ENCODE measurements at regions not wholly inside any gene's neighbourhood (a gene's known extent, or its start where the extent isn't known, plus 50 kb on each side); places are given as distances from the start of the nearest gene placed in this dataset.

GRCh38 chr14:65906344-65906743, 493.8 kb downstream of the FUT8 start:
- Histone ChIP-seq H3K27ac (no peak overlapping the region), H3K4me1 (no peaks in the 10 kb centered on the region), H3K27me3 (no peaks in the 10 kb centered on the region), H3K36me3 (no peaks in the 10 kb centered on the region), H3K9me3 (no peaks in the 10 kb centered on the region), H3K4me3 (no peak overlapping the region)
- DNase-seq (ENCODE audit: low spot score in 2 of 2) = no peak
- intact Hi-C loops (cut with DNase I) = no loop called here
- TF ChIP-seq CTCF (IDR thresholded peaks at IDR 0.05) = no peak

- TF ChIP-seq CTCF (IDR thresholded peaks at IDR 0.05) = no peak
- Histone ChIP-seq H3K9me3 (no peaks in the 10 kb centered on the region), H3K4me1 (no peaks in the 10 kb centered on the region), H3K27me3 (no peaks in the 10 kb centered on the region), H3K27ac (no peak overlapping the region), H3K36me3 (no peaks in the 10 kb centered on the region), H3K4me3 (no peak overlapping the region)
- intact Hi-C loops (cut with DNase I) = no loop called here
- DNase-seq (ENCODE audit: low spot score in 2 of 2) = no peak
Measured at GRCh38 chr14:65906948-65907347, 494.4 kb downstream of the FUT8 start.

- no peak for TF ChIP-seq CTCF (IDR thresholded peaks at IDR 0.05)
- intact Hi-C loops (cut with DNase I) = no loop called here
- H3K27ac ChIP-seq = no peak overlapping the region
Measured at GRCh38 chr14:65910108-65910786, 497.7 kb downstream of the FUT8 start.

DNA sequence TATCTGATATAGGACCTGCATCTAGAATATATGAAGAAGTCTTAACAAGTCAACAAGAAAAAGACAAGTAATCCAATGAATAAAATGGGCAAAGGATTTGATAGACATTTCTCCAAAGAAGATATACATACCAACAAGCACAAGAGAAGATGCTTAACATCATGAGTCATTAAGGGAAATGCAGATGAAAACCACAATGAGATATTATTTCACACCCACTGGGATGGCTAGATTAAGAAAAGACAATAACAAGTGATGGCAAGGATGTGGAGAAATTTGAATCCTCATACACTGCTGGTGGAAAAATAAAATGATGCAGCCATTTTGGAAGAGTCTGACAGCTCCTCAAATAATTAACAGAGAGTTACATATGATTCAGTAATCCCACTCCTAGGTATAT, 502.6 kb downstream of the FUT8 start:
- H3K4me3 ChIP-seq = no peak overlapping the region
- no peak overlapping the region for H3K27ac ChIP-seq
- no peak for DNase-seq (ENCODE audit: low spot score in 2 of 2)
- no peaks in the 10 kb centered on the region for H3K4me1 ChIP-seq
- no peaks in the 10 kb centered on the region for H3K36me3 ChIP-seq
- no peaks in the 10 kb centered on the region for H3K27me3 ChIP-seq
- intact Hi-C loops (cut with DNase I) = no loop called here
- H3K9me3 ChIP-seq = no peaks in the 10 kb centered on the region
- no peak for TF ChIP-seq CTCF (IDR thresholded peaks at IDR 0.05)

More at GRCh38 chr14:65910108-65910786, 497.7 kb downstream of the FUT8 start:
- Histone ChIP-seq H3K27me3 (no peaks in the 10 kb centered on the region), H3K4me1 (no peaks in the 10 kb centered on the region), H3K4me3 (no peak overlapping the region), H3K9me3 (no peaks in the 10 kb centered on the region), H3K36me3 (no peaks in the 10 kb centered on the region)
- no peak for DNase-seq (ENCODE audit: low spot score in 2 of 2)

GRCh38 chr14:65916055-65916454, 503.5 kb downstream of the FUT8 start:
- Histone ChIP-seq H3K9me3 (no peaks in the 10 kb centered on the region), H3K36me3 (no peaks in the 10 kb centered on the region), H3K27ac (no peak overlapping the region), H3K27me3 (no peaks in the 10 kb centered on the region), H3K4me3 (no peak overlapping the region), H3K4me1 (no peaks in the 10 kb centered on the region)
- no peak for TF ChIP-seq CTCF (IDR thresholded peaks at IDR 0.05)
- no peak for DNase-seq (ENCODE audit: low spot score in 2 of 2)
- intact Hi-C loops (cut with DNase I) = no loop called here

DNA sequence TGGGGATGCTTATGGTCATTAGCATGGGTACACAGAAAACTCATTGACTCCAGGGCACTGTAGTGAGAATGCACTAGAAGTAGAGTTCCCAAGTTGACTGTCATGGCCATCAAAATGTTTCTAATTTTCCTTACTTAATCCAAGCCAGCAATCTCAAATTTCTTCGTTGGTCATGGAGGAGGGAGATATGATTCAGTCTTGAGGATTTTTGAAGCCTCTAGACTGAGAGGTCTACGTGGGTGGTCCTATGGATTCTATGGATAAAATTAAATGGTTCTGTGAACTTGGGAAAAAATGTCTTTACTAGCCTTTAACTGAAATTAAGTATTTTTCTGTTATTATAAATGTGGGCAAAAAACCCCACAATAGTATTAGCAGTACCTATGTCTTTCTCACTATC, 508.5 kb downstream of the FUT8 start:
- no peak overlapping the region for H3K27ac ChIP-seq
- intact Hi-C loops (cut with DNase I) = no loop called here
- DNase-seq (ENCODE audit: low spot score in 2 of 2) = no peak
- no peak overlapping the region for H3K4me3 ChIP-seq
- H3K27me3 ChIP-seq = no peaks in the 10 kb centered on the region
- H3K9me3 ChIP-seq = no peaks in the 10 kb centered on the region
- TF ChIP-seq CTCF (IDR thresholded peaks at IDR 0.05) = no peak
- no peaks in the 10 kb centered on the region for H3K36me3 ChIP-seq
- no peaks in the 10 kb centered on the region for H3K4me1 ChIP-seq

All from ascending aorta (tissue), 2 donors.